HG03442 (cell line): ENCODE measurements at regions not wholly inside any gene's neighbourhood (a gene's known extent, or its start where the extent isn't known, plus 50 kb on each side); places are given as distances from the start of the nearest gene placed in this dataset.
"Not testable (repeated sequence)": the region's sequence is repeated elsewhere in the genome, so short reads cannot be mapped to it uniquely, and the experiment has no call there.

Source experiments
- ATAC-seq: cut with Tn5 transposase; IDR thresholded peaks from one replicate; pipeline ENCODE4 v1.9.1; 2021; ENCODE audit warnings: mild to moderate bottlenecking, moderate library complexity; ENCODE audit not compliant: unreplicated experiment

DNA sequence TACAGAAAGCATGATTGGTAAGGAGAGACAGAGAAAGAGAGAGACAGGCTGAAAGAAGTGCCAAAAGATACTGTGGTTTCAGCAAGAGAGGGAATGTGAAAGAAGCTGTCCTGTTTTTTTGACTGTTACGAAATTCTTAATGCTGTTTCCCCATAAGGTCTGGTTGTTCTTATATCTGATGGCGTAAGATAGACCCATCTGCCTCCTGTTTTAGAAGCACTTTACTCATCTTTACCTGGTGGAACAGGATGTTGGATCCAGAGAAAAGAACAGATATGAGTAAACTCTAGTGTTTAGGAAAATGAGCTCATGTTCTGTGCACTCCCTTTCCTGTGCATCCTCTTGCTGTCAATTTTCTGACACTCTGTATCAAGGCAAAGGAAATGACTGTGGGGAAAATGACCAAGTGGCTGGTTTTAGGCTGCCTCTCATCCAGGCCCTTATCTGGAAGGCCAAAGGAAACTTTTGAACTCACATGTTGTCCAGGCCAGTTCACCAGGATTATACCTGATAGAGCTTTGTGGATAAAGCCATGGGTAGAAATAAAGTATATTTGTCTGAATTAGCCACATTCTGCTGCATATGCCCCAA is 311.7 kb upstream of the HTR2C start:
- no peak for ATAC-seq

DNA sequence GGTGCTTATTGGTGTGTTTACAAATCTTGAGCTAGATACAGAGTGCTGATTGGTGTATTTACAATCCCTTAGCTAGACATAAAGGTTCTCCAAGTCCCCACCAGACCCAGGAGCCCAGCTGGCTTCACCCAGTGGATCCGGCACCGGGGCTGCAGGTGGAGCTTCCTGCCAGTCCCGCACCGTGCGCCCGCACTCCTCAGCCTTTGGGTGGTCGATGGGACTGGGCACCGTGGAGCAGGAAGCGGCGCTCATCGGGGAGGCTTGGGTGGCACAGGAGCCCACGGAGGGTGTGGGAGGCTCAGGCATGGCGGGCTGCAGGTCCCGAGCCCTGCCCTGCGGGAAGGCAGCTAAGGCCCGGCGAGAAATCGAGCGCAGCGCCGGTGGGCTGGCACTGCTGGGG is 313.5 kb upstream of the HTR2C start:
- ATAC-seq, result not testable (repeated sequence)

GRCh38 chrX:114268643-114269042 is 315.2 kb upstream of the HTR2C start:
- ATAC-seq, result no peak

DNA sequence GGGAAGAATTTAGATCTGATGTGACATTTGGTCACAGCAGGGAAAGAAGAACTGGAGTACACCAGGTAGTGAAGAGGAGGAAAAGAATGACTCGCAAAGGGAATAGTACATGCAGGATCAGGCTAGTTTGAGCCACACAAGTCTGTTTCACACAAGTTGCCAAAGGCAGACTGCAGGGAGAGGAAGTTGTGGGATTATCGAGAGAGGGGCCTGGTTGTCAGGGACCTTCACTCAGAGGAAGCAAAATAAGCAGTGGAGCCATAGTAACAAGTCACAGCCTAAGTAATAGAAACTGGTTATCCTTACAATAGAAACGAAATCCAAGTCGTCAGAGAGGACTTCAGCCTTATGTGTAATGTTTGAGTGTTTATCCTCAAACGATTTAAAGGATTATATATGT is 316.7 kb upstream of the HTR2C start:
- no peak for ATAC-seq

DNA sequence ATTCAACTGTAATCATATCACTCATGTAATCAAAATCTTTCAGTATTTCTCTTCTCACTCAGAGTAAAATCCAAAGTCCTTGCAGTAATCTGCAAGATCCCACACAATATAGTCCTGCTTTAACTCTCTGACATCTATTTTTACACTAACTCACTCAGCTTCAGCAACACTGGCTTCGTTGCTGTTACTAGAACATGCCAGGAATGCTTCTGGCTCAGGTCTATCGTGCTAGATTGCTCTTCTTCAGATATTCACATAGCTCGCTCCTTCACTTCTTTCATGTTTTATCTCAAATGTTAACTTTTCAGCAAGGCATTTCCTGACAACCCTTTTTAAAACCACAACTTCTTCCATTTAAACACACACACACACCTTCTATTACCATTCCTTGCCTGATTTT is 331.7 kb upstream of the HTR2C start:
- no peak for ATAC-seq

DNA sequence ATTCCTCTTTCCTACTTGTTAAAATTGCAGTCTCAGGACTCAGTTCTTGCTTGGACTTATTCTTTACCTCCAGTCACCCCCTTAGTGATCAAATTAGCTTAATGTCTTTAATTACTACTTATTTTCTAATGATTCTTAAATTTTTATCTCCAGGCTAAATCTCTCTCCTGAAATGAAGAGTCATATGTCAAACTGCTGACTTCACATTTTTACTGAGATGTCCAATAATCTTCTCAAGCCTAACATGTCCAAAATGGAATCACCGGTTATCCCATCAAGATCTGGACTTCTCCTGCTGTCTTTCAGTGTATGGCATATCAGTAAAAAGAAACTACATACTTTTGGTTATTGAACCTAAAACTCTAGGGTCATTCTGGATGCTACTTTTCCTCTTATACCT is 332.3 kb upstream of the HTR2C start:
- ATAC-seq, result no peak

- ATAC-seq, result no peak
Measured at GRCh38 chrX:114221445-114221844, 362.4 kb upstream of the HTR2C start.

DNA sequence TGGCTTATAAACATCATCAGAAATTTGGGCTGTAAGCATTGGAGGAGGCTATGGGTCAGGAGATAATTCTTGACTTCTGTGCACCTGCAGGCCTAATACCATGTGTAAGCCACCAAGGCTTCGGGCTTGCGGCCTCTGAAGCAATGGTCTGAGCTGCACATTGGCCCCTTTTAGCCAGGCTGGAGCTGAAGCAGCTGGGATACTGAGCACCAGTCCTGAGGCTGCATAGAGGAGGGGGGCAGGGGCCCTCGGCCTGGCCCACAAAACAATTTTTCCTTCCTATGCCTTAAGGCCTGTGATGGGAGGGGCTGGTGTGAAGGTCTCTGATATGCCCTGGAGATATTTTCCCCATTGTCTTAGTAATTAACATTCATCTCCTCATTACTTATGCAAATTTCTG is 373.0 kb upstream of the HTR2C start:
- ATAC-seq, result no peak

GRCh38 chrX:114201622-114202021 is 382.3 kb upstream of the HTR2C start:
- ATAC-seq, result no peak

- ATAC-seq, result no peak
Measured at GRCh38 chrX:114181195-114181594, 402.7 kb upstream of the HTR2C start.

DNA sequence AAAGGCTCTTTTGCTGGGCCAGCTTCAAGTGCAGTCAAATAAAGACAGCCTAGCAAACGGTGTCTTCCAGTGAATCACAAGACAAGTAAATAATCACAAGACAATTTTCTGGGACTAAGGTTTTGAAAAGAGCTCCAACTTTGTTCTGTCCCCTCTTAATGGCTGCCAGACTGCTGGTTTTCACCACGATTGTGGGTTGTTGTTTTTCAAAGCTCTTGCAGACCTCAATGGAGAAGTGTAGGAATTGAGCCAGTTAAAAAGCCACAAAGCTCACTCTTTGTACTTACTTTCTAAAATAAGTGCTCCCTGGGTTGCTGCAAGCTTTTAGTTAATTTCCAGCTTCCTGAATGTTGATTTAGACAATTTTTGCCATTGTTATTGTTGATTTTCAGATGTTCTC is 405.8 kb upstream of the HTR2C start:
- ATAC-seq, result no peak

DNA sequence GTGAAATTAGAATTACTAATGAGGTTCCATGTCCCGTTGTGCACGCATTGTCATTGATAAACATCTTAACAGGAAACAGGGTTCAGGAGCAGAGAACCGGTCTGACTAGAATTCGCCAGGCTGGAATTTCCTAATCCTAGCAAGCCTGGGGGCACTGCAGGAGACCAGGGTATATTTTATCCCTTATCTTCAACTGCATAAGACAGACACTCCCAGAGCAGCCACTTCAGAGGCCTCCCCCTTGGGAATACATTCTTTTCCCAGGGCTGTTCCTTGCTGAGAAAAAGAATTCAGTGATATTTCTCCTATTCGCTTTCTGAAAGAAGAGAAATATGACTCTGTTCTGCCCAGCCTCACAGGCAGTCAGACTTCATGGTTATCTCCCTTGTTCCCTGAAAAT is 416.6 kb upstream of the HTR2C start:
- ATAC-seq, result not testable (repeated sequence)

DNA sequence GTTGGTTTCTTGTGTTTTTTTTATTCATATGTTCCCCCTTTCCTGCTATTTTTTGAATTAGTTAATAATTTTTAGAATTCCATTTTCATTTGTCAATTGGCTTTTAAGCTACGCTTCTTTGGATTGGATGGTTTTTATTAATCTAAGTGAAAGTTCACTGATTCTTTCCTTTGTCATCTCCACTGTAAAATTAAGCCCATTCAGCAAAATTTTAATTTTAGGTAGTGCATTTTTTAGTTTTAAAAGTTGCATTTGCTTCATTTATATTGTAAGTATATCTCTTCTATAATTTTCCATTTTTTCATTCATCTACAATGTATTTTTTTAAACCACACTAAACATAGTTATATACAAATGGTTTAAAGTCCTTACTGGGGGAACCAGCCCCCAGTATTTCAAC is 417.3 kb upstream of the HTR2C start:
- no peak for ATAC-seq

- no peak for ATAC-seq
Measured at GRCh38 chrX:114165537-114165936, 418.3 kb upstream of the HTR2C start.

GRCh38 chrX:114162068-114162735 is 421.7 kb upstream of the HTR2C start:
- no peak for ATAC-seq

- no peak for ATAC-seq
Measured at GRCh38 chrX:114152801-114153200, 431.1 kb upstream of the HTR2C start.

DNA sequence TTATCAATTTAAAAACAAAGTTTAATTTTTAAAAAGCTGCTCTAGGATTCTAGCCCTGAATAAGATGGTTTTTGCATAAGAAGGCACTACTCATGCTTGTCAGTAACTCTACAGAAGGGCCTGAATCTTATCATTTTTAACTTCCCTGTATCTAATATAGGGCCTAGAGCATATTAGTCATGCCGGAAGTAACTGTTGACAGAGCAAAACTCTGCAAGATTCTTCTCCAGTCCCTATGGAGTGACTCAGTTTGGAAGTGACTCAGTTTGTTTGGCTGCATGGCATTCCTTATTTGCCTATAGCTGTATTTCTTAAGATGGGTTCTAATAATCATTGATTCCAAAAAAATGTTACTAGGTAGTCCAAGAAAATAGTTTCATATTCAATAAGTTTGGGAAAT is 431.8 kb upstream of the HTR2C start:
- ATAC-seq, result no peak

DNA sequence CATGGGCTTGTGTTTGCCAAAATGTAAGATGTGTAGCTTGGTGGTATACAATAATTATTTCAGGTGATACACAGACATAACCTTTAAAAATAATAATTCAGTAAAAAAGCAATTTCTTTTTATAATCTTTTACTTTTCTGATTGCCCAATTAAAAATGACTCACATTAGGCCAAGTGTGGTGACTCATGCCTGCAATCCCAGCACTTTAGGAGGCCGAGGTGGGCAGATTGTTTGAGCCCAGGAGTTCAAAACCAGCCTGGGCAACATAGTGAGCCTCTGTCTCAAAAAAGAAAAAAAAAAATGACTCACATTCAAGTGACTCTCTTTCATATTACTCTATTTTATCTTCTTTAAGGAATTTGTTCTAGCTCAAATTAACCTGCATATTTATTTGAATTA is 449.4 kb upstream of the HTR2C start:
- no peak for ATAC-seq

DNA sequence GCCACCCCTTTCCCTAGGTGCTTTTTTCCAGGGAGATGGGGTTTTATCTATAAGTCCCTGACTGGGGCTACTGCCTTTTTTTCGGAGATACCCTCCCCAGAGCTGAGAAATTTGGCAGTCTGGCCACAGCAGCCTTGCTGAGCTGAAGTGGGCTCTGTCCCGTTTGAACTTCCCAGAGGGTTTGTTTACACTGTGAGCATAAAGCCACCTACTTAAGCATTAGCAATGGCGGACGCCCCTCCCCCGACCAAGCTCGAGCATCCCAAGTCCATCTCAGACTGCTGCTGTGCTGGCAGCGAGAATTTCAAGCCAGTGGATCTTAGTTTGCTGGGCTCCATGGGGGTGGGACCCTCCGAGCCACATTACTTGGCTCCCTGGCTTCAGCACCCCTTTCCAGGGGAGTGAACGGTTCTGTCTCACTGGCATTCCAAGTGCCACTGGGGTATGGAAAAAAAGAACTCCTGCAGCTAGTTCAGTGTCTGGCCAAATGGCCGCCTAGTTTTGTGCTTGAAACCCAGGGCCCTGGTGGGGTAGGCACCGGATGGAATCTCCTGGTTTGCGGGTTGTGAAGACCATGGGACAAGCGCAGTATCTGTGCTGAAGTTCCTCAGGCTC is 456.4 kb upstream of the HTR2C start:
- no peak for ATAC-seq

GRCh38 chrX:114127005-114127404 is 456.9 kb upstream of the HTR2C start:
- ATAC-seq, result no peak

DNA sequence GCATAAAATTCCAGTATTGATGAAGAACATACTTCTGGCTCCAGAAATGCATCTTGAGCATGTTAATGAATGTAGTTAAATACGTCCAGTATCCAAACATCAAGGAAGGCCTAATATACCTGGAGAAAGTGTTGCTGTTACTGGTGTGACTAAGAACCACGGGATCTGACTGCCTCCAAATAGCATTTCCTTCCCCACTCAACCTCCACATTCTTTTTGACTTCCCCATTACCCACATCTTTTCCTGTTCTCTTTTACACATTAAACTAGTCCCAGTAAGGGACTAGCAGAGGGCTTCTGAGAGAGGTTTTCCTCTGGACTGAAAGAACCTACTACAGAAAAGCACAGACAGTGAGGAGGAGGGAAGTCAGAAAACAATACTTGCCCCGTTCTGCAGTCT is 482.8 kb upstream of the HTR2C start:
- ATAC-seq, result no peak

- ATAC-seq, result no peak
Measured at GRCh38 chrX:114097866-114098265, 486.0 kb upstream of the HTR2C start.

DNA sequence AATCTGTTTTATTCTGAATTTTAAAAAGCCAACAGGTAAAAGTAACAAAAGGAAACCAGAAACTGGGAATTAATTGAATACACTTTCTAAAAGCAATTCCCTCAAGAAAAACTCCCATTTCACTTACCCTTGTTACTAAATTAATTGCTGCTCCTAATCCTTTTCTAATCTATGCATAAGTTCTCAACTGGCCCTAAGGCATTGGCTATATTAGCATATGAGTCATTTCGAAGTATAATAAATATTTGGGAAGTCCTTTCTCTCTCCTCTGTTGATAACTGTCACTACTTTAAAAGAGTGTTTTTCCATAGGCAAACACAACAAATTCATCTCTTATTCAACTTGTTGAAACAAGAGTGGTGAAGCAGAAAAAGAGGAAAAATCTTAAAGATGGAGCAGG is 486.5 kb upstream of the HTR2C start:
- ATAC-seq, result no peak
